Left cardiac atrium (tissue), 4 donors: ENCODE measurements at regions not wholly inside any gene's neighbourhood (a gene's known extent, or its start where the extent isn't known, plus 50 kb on each side); places are given as distances from the start of the nearest gene placed in this dataset.

Experiments used
- ATAC-seq, 2 donors: fragments of 200-7000 bp; cut with Tn5 transposase; one replicate each; pipeline ENCODE4 v1.9.1; 2020; ENCODE audit warnings: mild to moderate bottlenecking in 2 of 2, moderate library complexity in 2 of 2
- DNase-seq: peaks from one replicate; pipeline ENCODE4 v3.0.0-alpha.2; 2020
- intact Hi-C, 2 donors: fragments of 100-400 bp; cut with DNase I; formaldehyde crosslinking; loops; one replicate each; pipeline versions ENCODE4 v1.14.1 to v1.15.1; 2022 to 2023
- donor health status: DM: no; HTN: yes; CAD: no.
- donor health status: DM: no; HTN: yes; CAD: no; lungs with severe emphysema.
- donor health status: DM: yes; HTN: yes; CAD: no.
- donor health status: Dilated cardiomyopathy.

DNA sequence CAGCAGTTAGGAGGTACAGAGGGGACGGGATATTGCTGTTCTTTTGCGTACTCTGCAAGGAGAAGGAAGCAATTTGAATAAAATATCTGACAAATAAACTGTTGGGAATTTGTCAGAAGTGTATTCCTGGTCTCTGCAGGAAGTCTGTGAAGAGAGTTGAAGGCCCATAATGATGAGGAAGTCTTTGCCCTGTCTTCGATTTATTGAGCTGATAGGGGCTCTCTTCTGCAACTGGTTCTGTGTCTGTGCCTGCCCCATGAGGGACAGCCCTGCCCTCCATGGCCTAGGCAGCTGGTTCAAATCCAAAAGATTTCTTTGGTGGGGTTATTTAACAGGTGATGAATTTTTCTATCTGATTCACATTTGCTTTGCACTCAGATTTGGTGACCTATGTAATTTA lies 339.7 kb upstream of the EDNRB start:
- intact Hi-C loops, result no loop called here
- ATAC-seq, result no peak
- no peak for DNase-seq

- ATAC-seq (no peak), DNase-seq (no peak)
- intact Hi-C loops, result no loop called here
These were observed 337.9 kb upstream of the EDNRB start for GRCh38 chr13:78256484-78256883.

GRCh38 chr13:78254113-78254512 lies 335.5 kb upstream of the EDNRB start:
- intact Hi-C loops, result no loop called here
- ATAC-seq, result no peak
- DNase-seq, result no peak

GRCh38 chr13:78247362-78247761 lies 328.7 kb upstream of the EDNRB start:
- intact Hi-C loops, result no loop called here
- ATAC-seq (no peak), DNase-seq (no peak)

GRCh38 chr13:78241278-78241919 lies 322.8 kb upstream of the EDNRB start:
- peak; percentile 18 for DNase-seq
- no peak for ATAC-seq
- intact Hi-C loops, result loop anchor here (2.0 to 5.0 kb wide), 2 partner anchors 736 to 737 kb away; no protein-coding TSS in a partner anchor

GRCh38 chr13:78239714-78240113 lies 321.1 kb upstream of the EDNRB start:
- ATAC-seq (no peak), DNase-seq (no peak)
- intact Hi-C loops, result loop anchor here (2.0 to 5.0 kb wide), 2 partner anchors 738 to 739 kb away; no protein-coding TSS in a partner anchor

- intact Hi-C loops, result no loop called here
- no peak for ATAC-seq
These were observed 320.3 kb upstream of the EDNRB start for GRCh38 chr13:78238911-78239310.

DNA sequence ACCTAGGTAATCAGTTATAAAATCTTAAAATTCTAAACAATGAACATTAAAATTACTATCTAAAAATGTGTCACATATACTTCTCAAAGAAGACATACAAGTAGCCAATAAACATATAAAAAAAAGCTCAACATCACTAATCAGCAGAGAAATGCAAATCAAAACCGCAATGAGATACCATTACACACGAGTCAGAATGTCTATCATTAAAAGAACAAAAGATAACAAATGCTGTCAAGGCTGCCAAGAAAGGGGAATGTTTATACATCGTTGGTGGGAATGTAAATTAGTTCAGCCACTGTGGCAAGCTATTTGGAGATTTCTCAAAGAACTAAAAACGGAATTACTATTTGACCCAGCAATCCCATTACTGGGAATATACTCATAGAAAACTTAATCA lies 310.3 kb upstream of the EDNRB start:
- DNase-seq (no peak), ATAC-seq (no peak)
- intact Hi-C loops, result no loop called here

More at GRCh38 chr13:78238911-78239310, 320.3 kb upstream of the EDNRB start:
- no peak for DNase-seq

DNA sequence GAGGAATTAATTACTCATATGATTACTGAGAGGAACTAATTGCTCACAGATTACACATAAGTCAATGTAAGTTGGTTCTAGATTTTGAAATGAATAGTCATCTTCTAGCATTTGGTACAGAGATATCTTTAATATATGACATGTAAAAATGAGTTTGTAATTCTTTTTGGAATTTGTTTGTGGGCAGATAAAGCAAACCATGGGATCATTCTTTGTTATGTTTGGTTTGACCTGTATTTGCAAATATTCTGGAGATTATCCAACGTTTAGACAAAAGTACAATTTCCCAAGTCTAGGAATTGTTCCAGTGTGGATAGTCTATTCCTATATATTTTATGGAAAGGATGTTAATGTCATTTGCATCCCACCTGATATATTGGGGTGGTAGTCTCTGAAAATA lies 309.6 kb upstream of the EDNRB start:
- intact Hi-C loops, result no loop called here

GRCh38 chr13:78227709-78228108 lies 309.1 kb upstream of the EDNRB start:
- intact Hi-C loops, result no loop called here
- DNase-seq (no peak), ATAC-seq (no peak)

More for the DNA sequence above, 309.6 kb upstream of the EDNRB start:
- no peak for DNase-seq
- no peak for ATAC-seq

GRCh38 chr13:78215458-78216108 lies 297.0 kb upstream of the EDNRB start:
- no peak for ATAC-seq
- intact Hi-C loops, result no loop called here
- DNase-seq, result no peak

GRCh38 chr13:78201411-78201810 lies 282.8 kb upstream of the EDNRB start:
- DNase-seq, result no peak
- ATAC-seq, result no peak
- intact Hi-C loops, result no loop called here

GRCh38 chr13:78198821-78199220 lies 280.2 kb upstream of the EDNRB start:
- ATAC-seq, result no peak
- intact Hi-C loops, result no loop called here

DNA sequence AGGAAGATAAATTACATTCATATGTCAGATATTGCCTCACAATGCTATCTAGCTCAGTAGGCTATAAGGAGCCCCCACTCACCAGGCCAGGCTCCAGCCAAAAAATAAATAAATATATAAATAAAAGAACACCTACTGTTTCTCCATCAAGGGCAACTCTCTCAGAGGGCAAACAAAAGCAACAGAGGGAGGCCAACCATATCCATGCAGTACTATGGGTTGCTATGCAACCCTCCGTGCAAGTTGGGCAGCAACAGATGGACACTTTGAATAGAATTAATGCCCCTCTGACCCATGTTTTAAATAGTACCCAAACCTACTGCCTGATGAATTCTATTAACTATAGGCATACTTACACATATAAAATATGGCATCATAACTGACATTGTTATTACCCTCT lies 279.8 kb upstream of the EDNRB start:
- ATAC-seq (no peak), DNase-seq (no peak)
- intact Hi-C loops, result no loop called here

More at GRCh38 chr13:78198821-78199220, 280.2 kb upstream of the EDNRB start:
- DNase-seq, result no peak

- DNase-seq (no peak), ATAC-seq (no peak)
- intact Hi-C loops, result no loop called here
These were observed 278.6 kb upstream of the EDNRB start for GRCh38 chr13:78197231-78197630.

- ATAC-seq (no peak), DNase-seq (no peak)
- intact Hi-C loops, result no loop called here
These were observed 276.4 kb upstream of the EDNRB start for GRCh38 chr13:78194904-78195639.

GRCh38 chr13:78193846-78194245 lies 275.2 kb upstream of the EDNRB start:
- ATAC-seq (no peak), DNase-seq (no peak)
- intact Hi-C loops, result no loop called here

DNA sequence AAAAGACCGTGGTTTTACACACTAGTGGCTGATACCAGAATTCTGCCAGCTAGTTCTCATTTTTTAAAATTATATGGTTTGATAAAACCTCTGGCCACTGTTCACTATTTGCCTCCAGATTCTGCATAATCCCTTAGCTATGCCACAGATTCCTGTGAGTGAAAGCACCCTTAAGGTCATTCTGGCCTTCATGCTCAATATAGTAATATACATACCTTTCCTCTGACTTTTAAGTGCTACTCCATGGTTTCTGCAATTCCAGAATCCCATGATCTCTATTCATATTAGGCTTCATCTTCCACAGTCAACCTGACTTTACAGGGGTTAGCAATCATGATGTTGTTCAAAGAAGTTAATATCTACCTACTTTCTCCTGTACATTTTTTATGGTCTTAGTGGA lies 274.1 kb upstream of the EDNRB start:
- no peak for ATAC-seq
- intact Hi-C loops, result no loop called here
- DNase-seq, result no peak

- ATAC-seq, result no peak
These were observed 271.7 kb upstream of the EDNRB start for GRCh38 chr13:78190296-78190695.

DNA sequence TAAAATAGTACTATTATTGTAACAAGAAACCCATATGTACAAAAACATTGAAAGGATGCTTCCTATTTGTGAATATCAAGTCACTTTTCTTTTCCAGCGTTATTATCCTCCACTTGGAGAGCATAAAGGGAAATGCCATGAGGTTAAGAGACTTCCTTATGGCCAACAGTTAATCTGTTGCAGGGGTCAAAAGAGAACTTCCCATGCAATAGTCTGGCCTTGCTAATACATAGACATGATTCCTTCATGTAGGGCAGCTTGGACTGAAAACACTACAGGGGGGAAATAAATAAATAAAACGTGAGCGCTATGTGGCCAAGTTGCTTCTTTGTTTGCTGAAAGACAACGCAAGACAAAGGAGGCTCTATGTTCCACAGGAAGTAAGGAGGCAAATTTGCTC lies 269.1 kb upstream of the EDNRB start:
- DNase-seq (no peak), ATAC-seq (no peak)
- intact Hi-C loops, result no loop called here

More at GRCh38 chr13:78190296-78190695, 271.7 kb upstream of the EDNRB start:
- DNase-seq, result no peak
- intact Hi-C loops, result no loop called here
